ENCODE measurements at regions not wholly inside any gene's neighbourhood (a gene's known extent, or its start where the extent isn't known, plus 50 kb on each side); places are given as distances from the start of the nearest gene placed in this dataset.

- DNase-seq, result no peak
Measured at GRCh38 chr1:47575855-47576757, 138.3 kb downstream of the FOXD2 start.

DNA sequence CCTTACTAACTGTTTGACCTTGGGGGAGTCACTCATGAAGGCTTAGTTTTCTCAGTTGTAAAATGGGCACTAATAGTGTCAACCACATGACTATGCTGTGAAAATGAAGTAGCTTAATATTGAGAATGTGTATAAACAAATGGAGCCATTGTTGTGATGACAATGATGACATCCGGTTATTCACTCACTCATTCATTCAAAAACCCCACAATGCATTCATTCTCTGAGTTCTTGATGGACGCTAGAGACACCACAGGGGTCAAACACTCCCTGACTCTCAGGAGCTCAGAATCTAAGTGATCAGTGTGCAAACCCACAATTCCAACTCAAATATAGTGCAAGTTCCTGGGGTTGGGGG is 138.9 kb downstream of the FOXD2 start:
- no peak for DNase-seq

DNA sequence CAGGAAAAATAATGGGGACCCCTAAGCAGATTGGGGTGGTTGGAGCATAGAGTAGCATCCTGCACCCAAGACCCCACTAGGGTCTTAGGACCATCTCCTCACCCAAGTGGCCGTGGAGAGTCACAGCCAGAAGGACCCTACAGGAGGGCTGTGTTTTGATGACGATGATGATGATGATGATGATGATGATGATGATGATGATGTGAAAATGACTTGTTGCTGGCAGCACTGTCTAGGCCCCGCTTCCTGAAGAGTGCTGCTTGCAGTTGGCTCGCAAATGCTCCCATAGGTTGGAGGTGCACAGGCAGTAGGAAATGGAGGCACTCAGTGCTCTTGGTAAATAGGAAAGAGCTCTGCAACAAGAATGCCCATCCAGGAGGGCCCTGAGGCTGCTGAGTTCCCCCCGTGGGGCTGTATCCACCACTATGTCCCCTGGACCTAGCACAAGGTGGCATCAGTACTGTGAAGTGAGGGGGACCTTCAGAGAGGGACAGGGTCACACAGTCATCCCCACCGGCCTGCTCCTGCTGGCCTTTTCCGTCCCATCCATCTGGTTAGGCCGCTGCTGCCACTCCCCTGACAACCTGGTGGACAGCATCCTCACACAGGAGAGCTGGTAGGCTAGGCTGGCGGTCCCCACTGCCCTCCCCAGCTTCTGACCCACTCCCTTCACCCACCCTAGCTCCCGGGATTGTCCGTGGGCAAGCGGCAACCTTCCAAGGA is 139.6 kb downstream of the FOXD2 start:
- no peak for DNase-seq

DNA sequence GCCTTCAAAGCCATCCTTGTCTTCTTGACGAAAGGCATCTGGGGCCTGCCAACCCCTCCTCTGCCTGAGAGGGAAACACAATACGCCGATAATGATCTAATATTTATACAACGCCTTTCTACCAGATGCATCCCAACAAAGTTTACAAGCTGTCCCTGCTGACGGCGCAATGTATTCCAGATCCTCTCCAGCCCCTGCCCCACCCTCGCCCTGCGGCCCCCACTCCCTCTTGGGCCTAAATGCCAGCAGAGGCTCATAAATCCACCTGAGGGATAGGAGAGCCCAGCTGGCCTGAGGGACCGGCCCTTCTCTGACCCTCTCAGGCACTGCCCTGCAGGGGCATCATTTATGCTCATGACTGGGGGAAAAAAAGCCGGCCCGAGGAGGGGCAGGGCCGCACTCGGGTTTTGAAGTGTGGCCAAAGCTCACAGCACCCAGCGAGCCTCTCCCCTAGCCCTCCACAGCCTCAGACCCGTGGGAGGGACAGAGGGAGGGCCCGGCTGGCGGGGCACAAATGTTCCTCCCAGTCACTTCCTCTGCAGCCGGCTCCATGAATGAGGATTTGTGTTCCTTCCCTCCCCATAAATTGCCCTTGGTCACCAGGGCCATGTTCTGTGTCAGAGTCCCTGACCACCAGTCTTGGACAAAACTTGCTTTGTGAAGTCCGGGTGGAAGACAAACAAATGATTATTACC is 140.3 kb downstream of the FOXD2 start:
- DNase-seq, result no peak

GRCh38 chr1:47578721-47579419 is 141.0 kb downstream of the FOXD2 start:
- no peak for DNase-seq

- DNase-seq, result no peak
Measured at GRCh38 chr1:47579809-47580208, 142.0 kb downstream of the FOXD2 start.

GRCh38 chr1:47580451-47580995 is 142.7 kb downstream of the FOXD2 start:
- no peak for DNase-seq

DNA sequence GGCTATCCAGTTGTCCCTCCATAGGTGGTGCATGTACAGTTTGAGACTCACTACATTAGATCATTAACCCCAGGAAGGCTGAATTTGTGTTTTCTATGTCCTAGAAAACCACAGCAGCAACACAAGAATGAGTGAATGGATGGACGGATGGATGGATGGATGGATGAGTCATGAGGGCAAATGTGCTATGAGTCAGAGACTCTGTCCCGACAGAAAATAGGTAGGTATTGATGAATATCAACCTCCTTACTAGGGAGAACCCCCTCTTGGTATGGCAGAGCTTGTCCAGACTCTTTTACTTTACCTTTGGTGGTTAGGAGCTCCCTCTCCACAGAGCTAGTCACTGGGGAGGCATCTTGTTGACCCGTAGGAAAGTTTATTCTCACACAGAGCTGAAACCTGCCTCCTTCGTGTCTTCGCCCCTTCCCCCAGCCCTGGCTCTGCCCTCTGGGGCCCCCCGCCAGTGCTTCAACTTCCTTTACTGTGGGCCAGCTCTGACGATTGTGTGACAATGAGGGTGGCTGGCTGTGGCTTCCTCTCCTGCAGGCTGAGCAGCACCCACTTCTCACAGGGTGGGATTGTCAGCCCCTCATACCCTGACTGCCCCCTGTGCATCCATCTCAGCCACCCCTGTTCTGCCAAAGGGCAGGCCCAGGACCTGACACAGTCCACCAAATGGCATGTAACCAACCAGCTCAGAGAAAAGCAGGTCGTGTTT is 145.2 kb downstream of the FOXD2 start:
- no peak for DNase-seq

GRCh38 chr1:47584249-47584648 is 146.4 kb downstream of the FOXD2 start:
- DNase-seq, result no peak

DNA sequence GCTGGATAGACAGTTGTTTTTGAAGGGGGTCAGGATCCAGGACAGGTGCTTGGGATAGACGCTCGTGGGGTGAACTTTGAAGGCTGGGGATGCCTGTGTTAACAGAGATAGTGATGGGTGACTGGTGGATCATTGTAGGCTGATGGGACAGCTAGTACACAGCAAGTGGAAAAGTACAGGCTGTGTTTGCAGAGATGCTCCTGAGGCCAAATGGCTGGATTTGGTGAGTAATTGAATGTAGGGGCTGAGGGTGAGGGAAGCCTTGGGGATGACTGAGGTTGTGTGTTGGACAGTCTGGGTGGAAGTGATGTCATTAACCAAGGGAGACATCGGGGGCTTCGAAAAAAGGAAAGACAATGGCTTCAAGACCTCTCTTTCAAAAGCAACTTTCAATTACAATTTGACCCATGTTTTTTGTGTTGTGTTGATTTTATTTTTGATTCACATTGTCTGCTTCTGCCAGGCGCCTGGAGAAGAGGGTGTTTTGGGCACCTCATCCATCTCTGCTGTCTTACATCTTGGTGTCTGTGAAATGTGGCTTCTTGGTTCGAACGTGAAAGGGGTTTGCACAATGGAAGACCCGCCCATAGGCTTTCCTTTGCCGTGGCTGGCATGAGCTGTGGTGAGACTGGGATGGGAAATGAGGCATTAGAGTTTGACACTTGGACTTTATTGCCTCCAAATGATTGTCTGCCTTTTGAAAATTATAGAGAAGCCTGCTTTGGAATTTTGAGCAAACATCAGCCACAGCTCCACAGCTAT is 147.5 kb downstream of the FOXD2 start:
- no peak for DNase-seq

- DNase-seq, result no peak
Measured at GRCh38 chr1:47587891-47588582, 150.2 kb downstream of the FOXD2 start.

GRCh38 chr1:47590523-47591225 is 152.8 kb downstream of the FOXD2 start:
- no peak for DNase-seq

DNA sequence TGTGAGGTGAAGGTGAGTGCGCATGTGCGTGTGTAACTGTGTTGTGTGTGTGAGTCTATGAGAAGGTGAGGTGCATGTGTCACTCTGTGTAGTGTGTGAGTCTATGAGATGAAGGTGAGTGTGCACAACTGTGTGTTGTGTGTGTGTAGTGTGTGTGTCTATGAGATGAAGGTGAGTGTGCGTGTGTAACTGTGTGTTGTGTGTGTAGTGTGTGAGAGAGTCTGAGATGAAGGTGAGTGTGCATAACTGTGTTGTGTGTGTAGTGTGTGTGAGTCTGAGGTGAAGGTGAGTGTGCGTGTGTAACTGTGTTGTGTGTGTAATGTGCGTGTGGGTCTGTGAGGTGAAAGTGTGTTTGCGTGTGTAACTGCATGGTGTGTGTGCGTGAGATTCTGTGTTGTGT is 154.0 kb downstream of the FOXD2 start:
- no peak for DNase-seq

- no peak for DNase-seq
Measured at GRCh38 chr1:47592296-47593012, 154.6 kb downstream of the FOXD2 start.

GRCh38 chr1:47593013-47593568 is 155.2 kb downstream of the FOXD2 start:
- no peak for DNase-seq

GRCh38 chr1:47593598-47594285 is 155.9 kb downstream of the FOXD2 start:
- DNase-seq, result no peak

DNA sequence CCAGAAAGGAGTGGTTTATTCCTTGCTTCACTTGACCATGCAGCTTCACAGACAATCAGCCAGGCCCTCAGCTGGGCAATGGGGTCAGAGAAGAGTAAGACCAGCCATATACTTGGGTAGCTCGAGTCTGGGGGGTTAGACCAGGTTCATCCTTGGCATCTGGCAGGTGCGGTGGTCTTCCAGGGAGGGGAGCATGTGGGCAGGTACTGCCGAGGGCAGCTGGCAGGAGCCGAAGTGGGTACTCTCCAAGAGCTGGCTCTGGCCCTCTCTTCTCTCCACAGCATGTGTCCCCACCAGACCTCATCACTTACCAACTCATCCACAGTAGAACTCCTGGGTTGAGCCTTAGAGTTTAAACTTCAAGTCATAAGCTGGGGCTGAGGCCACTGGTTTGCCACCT is 156.8 kb downstream of the FOXD2 start:
- DNase-seq, result no peak

DNA sequence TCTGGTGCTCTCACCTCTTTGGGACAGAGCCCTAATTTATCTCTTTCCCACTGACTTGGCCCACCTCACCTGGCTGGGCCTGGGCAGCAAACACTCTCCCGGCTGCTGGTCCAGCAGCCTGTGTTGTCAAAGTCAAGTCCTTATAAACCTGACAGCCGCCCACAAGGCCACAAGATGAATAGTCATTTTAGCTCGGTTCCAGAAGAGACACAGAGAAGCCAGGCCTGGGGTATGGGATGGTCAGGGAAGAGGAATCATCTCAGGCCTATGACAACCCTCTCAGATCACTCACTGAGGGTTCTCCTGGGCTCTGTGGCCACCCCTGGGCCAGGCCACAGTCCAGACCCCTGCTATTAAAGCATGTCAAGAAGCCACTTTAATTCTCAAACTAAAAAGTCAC is 158.5 kb downstream of the FOXD2 start:
- no peak for DNase-seq

Data from inflammatory macrophage (primary cell).